ENCODE measurements at regions not wholly inside any gene's neighbourhood (a gene's known extent, or its start where the extent isn't known, plus 50 kb on each side); places are given as distances from the start of the nearest gene placed in this dataset.
"Not testable (repeated sequence)": the region's sequence is repeated elsewhere in the genome, so short reads cannot be mapped to it uniquely, and the experiment has no call there.

GRCh38 chr22:34834059-34834458, 231.9 kb upstream of the ISX start:
- DNase-seq (ENCODE audit: missing footprints) (no peak), ATAC-seq (no peak)
- intact Hi-C loops (cut with DNase I) = no loop called here

- DNase-seq (ENCODE audit: missing footprints); ATAC-seq; intact Hi-C loops (cut with DNase I): not testable (repeated sequence)
These were observed 231.4 kb upstream of the ISX start for GRCh38 chr22:34834541-34834940.

GRCh38 chr22:34841331-34841771, 224.6 kb upstream of the ISX start:
- DNase-seq (ENCODE audit: missing footprints) (no peak), ATAC-seq (no peak)
- intact Hi-C loops (cut with DNase I) = no loop called here

GRCh38 chr22:34841911-34842310, 224.0 kb upstream of the ISX start:
- ATAC-seq = no peak
- intact Hi-C loops (cut with DNase I) = no loop called here

GRCh38 chr22:34842630-34843029, 223.3 kb upstream of the ISX start:
- ATAC-seq = no peak
- intact Hi-C loops (cut with DNase I) = no loop called here
- no peak for DNase-seq (ENCODE audit: missing footprints)

More at GRCh38 chr22:34841911-34842310, 224.0 kb upstream of the ISX start:
- DNase-seq (ENCODE audit: missing footprints) = no peak

- DNase-seq (ENCODE audit: missing footprints); intact Hi-C loops (cut with DNase I); ATAC-seq: not testable (repeated sequence)
These were observed 222.2 kb upstream of the ISX start for GRCh38 chr22:34843743-34844142.

GRCh38 chr22:34845391-34845790, 220.6 kb upstream of the ISX start:
- DNase-seq (ENCODE audit: missing footprints) (no peak), ATAC-seq (no peak)
- intact Hi-C loops (cut with DNase I) = no loop called here

GRCh38 chr22:34847072-34847471, 218.9 kb upstream of the ISX start:
- DNase-seq (ENCODE audit: missing footprints) (no peak), ATAC-seq (no peak)
- intact Hi-C loops (cut with DNase I) = no loop called here

GRCh38 chr22:34849965-34850364, 216.0 kb upstream of the ISX start:
- ATAC-seq = no peak
- intact Hi-C loops (cut with DNase I) = no loop called here
- DNase-seq (ENCODE audit: missing footprints) = no peak

- intact Hi-C loops (cut with DNase I) = no loop called here
These were observed 213.9 kb upstream of the ISX start for GRCh38 chr22:34851918-34852662.

GRCh38 chr22:34855471-34855870, 210.5 kb upstream of the ISX start:
- DNase-seq (ENCODE audit: missing footprints) = no peak
- intact Hi-C loops (cut with DNase I) = no loop called here
- no peak for ATAC-seq

More at GRCh38 chr22:34851918-34852662, 213.9 kb upstream of the ISX start:
- DNase-seq (ENCODE audit: missing footprints) (no peak), ATAC-seq (no peak)

GRCh38 chr22:34858066-34858465, 207.9 kb upstream of the ISX start:
- DNase-seq (ENCODE audit: missing footprints) (no peak), ATAC-seq (no peak)
- intact Hi-C loops (cut with DNase I) = no loop called here

- intact Hi-C loops (cut with DNase I) = no loop called here
- ATAC-seq (no peak), DNase-seq (ENCODE audit: missing footprints) (no peak)
These were observed 204.2 kb upstream of the ISX start for GRCh38 chr22:34861787-34862186.

- DNase-seq (ENCODE audit: missing footprints) (no peak), ATAC-seq (no peak)
- intact Hi-C loops (cut with DNase I) = no loop called here
These were observed 199.9 kb upstream of the ISX start for GRCh38 chr22:34866081-34866480.

- ATAC-seq (no peak), DNase-seq (ENCODE audit: missing footprints) (no peak)
- intact Hi-C loops (cut with DNase I) = no loop called here
These were observed 199.3 kb upstream of the ISX start for GRCh38 chr22:34866495-34867131.

GRCh38 chr22:34877506-34877905, 188.5 kb upstream of the ISX start:
- DNase-seq (ENCODE audit: missing footprints) (no peak), ATAC-seq (no peak)
- intact Hi-C loops (cut with DNase I) = no loop called here

- ATAC-seq = no peak
- intact Hi-C loops (cut with DNase I) = no loop called here
- DNase-seq (ENCODE audit: missing footprints) = no peak
These were observed 187.8 kb upstream of the ISX start for GRCh38 chr22:34878171-34878570.

- intact Hi-C loops (cut with DNase I) = no loop called here
- ATAC-seq (no peak), DNase-seq (ENCODE audit: missing footprints) (no peak)
These were observed 187.0 kb upstream of the ISX start for GRCh38 chr22:34879001-34879400.

- DNase-seq (ENCODE audit: missing footprints) (no peak), ATAC-seq (no peak)
- intact Hi-C loops (cut with DNase I) = no loop called here
These were observed 185.3 kb upstream of the ISX start for GRCh38 chr22:34880662-34881061.

GRCh38 chr22:34881453-34881852, 184.5 kb upstream of the ISX start:
- DNase-seq (ENCODE audit: missing footprints) = no peak
- intact Hi-C loops (cut with DNase I) = no loop called here
- ATAC-seq = no peak
